H1 (cell line): ENCODE measurements at regions not wholly inside any gene's neighbourhood (a gene's known extent, or its start where the extent isn't known, plus 50 kb on each side); places are given as distances from the start of the nearest gene placed in this dataset.

Source experiments
- CTCF ChIA-PET: fragments of 300-600 bp; sonication (Branson Sonifier 250); formaldehyde crosslinking; loops from one replicate; lab custom pipeline; 2021; ENCODE audit not compliant: partially characterized antibody; lab: Charles Lee
- POLR2A ChIA-PET: fragments of 300-600 bp; sonication (Branson Sonifier 250); formaldehyde crosslinking; loops from one replicate; lab custom pipeline; 2021; ENCODE audit warnings: inconsistent platforms; ENCODE audit not compliant: partially characterized antibody; lab: Charles Lee
- DNase-seq, 2 experiments: peaks; one replicate each; pipeline versions ENCODE4 v3.0.0 to v3.0.0-alpha.2; 2010 to 2022; ENCODE audit warnings: low spot score in 2 of 2, low read depth in 1 of 2, mixed read lengths in 1 of 2
- FAIRE-seq: peaks from 2 replicates; lab custom pipeline; 2011; peaks lifted over from hg19 to GRCh38; lab: Jason Lieb, UNC
- H2AFZ ChIP-seq: 2 replicates; pipeline ENCODE4 v1.8.1; 2012; ENCODE audit warnings: low read length, inconsistent platforms
- H2AK5ac ChIP-seq: 2 replicates; pipeline ENCODE4 v1.6.1; 2013; ENCODE audit warnings: low read depth, low read length
- H2BK120ac ChIP-seq: replicated peaks from 2 replicates; pipeline ENCODE3; 2013; ENCODE audit warnings: low read depth, low read length, inconsistent platforms
- H2BK12ac ChIP-seq: 2 replicates; pipeline ENCODE4 v1.6.1; 2013; ENCODE audit warnings: low read depth, low read length
- H2BK15ac ChIP-seq: 2 replicates; pipeline ENCODE4 v1.6.1; 2013; ENCODE audit warnings: low read length
- H2BK20ac ChIP-seq: 2 replicates; pipeline ENCODE4 v1.6.1; 2013; ENCODE audit warnings: low read length
- H2BK5ac ChIP-seq: 2 replicates; pipeline ENCODE4 v1.6.1; 2013; ENCODE audit warnings: low read depth, low read length
- H3K14ac ChIP-seq: 2 replicates; pipeline ENCODE4 v1.6.1; 2013; ENCODE audit warnings: inconsistent platforms; ENCODE audit not compliant: insufficient read length
- H3K18ac ChIP-seq: 2 replicates; pipeline ENCODE4 v1.6.1; 2013; ENCODE audit warnings: low read length; ENCODE audit errors: extremely low read depth
- H3K23ac ChIP-seq: 2 replicates; pipeline ENCODE4 v1.6.1; 2013; ENCODE audit warnings: inconsistent platforms; ENCODE audit not compliant: insufficient read length
- H3K23me2 ChIP-seq: 2 replicates; pipeline ENCODE4 v1.6.1; 2013; ENCODE audit warnings: low read depth, low read length
- H3K27ac ChIP-seq: 2 replicates; pipeline ENCODE4 v1.6.1; 2011; ENCODE audit warnings: low read depth, low read length, inconsistent platforms
- H3K27me3 ChIP-seq, 4 experiments: replicated peaks in 1 of 4; 1 replicate in 1 of 4; 2 replicates in 3 of 4; pipeline versions ENCODE4 v1.6.1 to v1.8.1; 2011 to 2013; ENCODE audit warnings: low read length in 3 of 4, mild to moderate bottlenecking in 3 of 4, inconsistent platforms in 2 of 4, mixed read lengths in 2 of 4, moderate library complexity in 1 of 4; ENCODE audit not compliant: control insufficient read depth in 3 of 4, insufficient read depth in 3 of 4; ENCODE audit errors: extremely low read depth in 1 of 4
- H3K36me3 ChIP-seq, 4 experiments: 2 replicates each; pipeline versions ENCODE4 v1.6.1 to v1.8.1; 2011 to 2013; ENCODE audit warnings: mild to moderate bottlenecking in 4 of 4, low read length in 3 of 4, moderate library complexity in 2 of 4, control low read depth in 1 of 4, inconsistent platforms in 1 of 4; ENCODE audit not compliant: insufficient read depth in 4 of 4, control insufficient read depth in 2 of 4
- H3K4ac ChIP-seq: replicated peaks from 2 replicates; pipeline ENCODE3; 2013; ENCODE audit warnings: low read length, low read depth, mixed read lengths, inconsistent platforms; ENCODE audit not compliant: insufficient read length
- H3K4me1 ChIP-seq, 4 experiments: replicated peaks in 1 of 4; 1 replicate in 1 of 4; 2 replicates in 3 of 4; pipeline versions ENCODE4 v1.6.1 to v1.8.1; 2011 to 2013; ENCODE audit warnings: low read length in 3 of 4, inconsistent platforms in 2 of 4, mixed read lengths in 1 of 4; ENCODE audit not compliant: insufficient read depth in 4 of 4, control insufficient read depth in 3 of 4
- H3K4me2 ChIP-seq, 2 experiments: 2 replicates each; pipeline versions ENCODE4 v1.6.1 to v1.8.1; 2011 to 2013; ENCODE audit warnings: low read depth in 2 of 2, low read length in 2 of 2, control low read depth in 1 of 2, inconsistent platforms in 1 of 2, mild to moderate bottlenecking in 1 of 2; ENCODE audit not compliant: insufficient read depth in 1 of 2
- H3K4me3 ChIP-seq, 4 experiments: fragments of 200-600, 300-600 bp in 1 of 4; sonication (generic), shearing (Covaris generic), sonication (Bioruptor Twin) in 1 of 4; 2 replicates each; pipeline versions ENCODE4 v1.5.1 to v1.8.1; 2011 to 2016; ENCODE audit warnings: low read length in 4 of 4, low read depth in 3 of 4, control low read depth in 2 of 4, inconsistent platforms in 2 of 4, mild to moderate bottlenecking in 2 of 4, mixed read lengths in 1 of 4, moderate library complexity in 1 of 4; ENCODE audit not compliant: insufficient read depth in 2 of 4; ENCODE audit errors: extremely low read depth in 1 of 4
- H3K56ac ChIP-seq: replicated peaks from 2 replicates; pipeline ENCODE3; 2013; ENCODE audit warnings: low read depth, mild to moderate bottlenecking, mixed read lengths, low read length, inconsistent platforms; ENCODE audit not compliant: insufficient read length
- H3K79me1 ChIP-seq: 2 replicates; pipeline ENCODE4 v1.6.1; 2013; ENCODE audit warnings: low read depth, low read length, control low read depth
- H3K79me2 ChIP-seq, 2 experiments: 2 replicates each; pipeline versions ENCODE4 v1.6.1 to v1.8.1; 2012 to 2013; ENCODE audit warnings: low read length in 2 of 2, mild to moderate bottlenecking in 2 of 2, inconsistent platforms in 1 of 2; ENCODE audit not compliant: insufficient read depth in 2 of 2, control insufficient read depth in 1 of 2
- H3K9ac ChIP-seq, 4 experiments: replicated peaks in 1 of 4; 1 replicate in 1 of 4; 2 replicates in 3 of 4; pipeline versions ENCODE4 v1.6.1 to v1.8.1; 2011 to 2013; ENCODE audit warnings: low read depth in 3 of 4, low read length in 3 of 4, control low read depth in 2 of 4, mild to moderate bottlenecking in 2 of 4, moderate library complexity in 2 of 4, inconsistent platforms in 1 of 4; ENCODE audit errors: extremely low read depth in 1 of 4
- H3K9me3 ChIP-seq, 2 experiments: 2 replicates each; pipeline versions ENCODE4 v1.6.1 to v1.8.1; 2012 to 2013; ENCODE audit warnings: mild to moderate bottlenecking in 2 of 2, moderate library complexity in 2 of 2, control low read depth in 1 of 2, inconsistent platforms in 1 of 2, low read depth in 1 of 2, low read length in 1 of 2, mixed read lengths in 1 of 2; ENCODE audit not compliant: insufficient read depth in 2 of 2
- H4K20me1 ChIP-seq, 2 experiments: replicated peaks in 1 of 2; 2 replicates each; pipeline versions ENCODE3 to v1.8.1; 2011 to 2013; ENCODE audit warnings: inconsistent platforms in 2 of 2, low read length in 2 of 2, mild to moderate bottlenecking in 1 of 2; ENCODE audit not compliant: insufficient read depth in 2 of 2, control insufficient read depth in 1 of 2
- H4K5ac ChIP-seq: 2 replicates; pipeline ENCODE4 v1.6.1; 2013; ENCODE audit warnings: low read length, low read depth, mixed read lengths, inconsistent platforms; ENCODE audit not compliant: insufficient read length
- H4K8ac ChIP-seq: 2 replicates; pipeline ENCODE4 v1.8.0; 2013; ENCODE audit warnings: mild to moderate bottlenecking, moderate library complexity, low read length, inconsistent platforms; ENCODE audit not compliant: insufficient read depth; ENCODE audit errors: extremely low read depth
- H4K91ac ChIP-seq: replicated peaks from 2 replicates; pipeline ENCODE3; 2013; ENCODE audit warnings: low read length, mixed read lengths, inconsistent platforms; ENCODE audit not compliant: insufficient read length
- BACH1 ChIP-seq: IDR thresholded peaks from 2 replicates; pipeline ENCODE4 v1.6.1; 2012; ENCODE audit warnings: low read length, improper control_type of control experiment
- CBX5 ChIP-seq: fragments of 300-800, 300-1000 bp; sonication (generic); IDR thresholded peaks from 2 replicates; pipeline ENCODE4 v1.7.1; 2016; ENCODE audit warnings: antibody characterized with exemption, low read length, low read depth
- EGR1 ChIP-seq: IDR thresholded peaks from 2 replicates; pipeline ENCODE4 v1.6.1; 2011; ENCODE audit warnings: low read depth, low read length, borderline replicate concordance
- EP300 ChIP-seq, 2 experiments: IDR thresholded peaks; 1 replicate in 1 of 2; 2 replicates in 1 of 2; pipeline ENCODE4 v1.6.1; 2011 to 2012; ENCODE audit warnings: low read depth in 2 of 2, low read length in 2 of 2, mild to moderate bottlenecking in 2 of 2, borderline replicate concordance in 1 of 2, inconsistent platforms in 1 of 2, moderate library complexity in 1 of 2
- GTF2F1 ChIP-seq: IDR thresholded peaks from 2 replicates; pipeline ENCODE4 v1.6.1; 2012; ENCODE audit warnings: low read depth, low read length, improper control_type of control experiment, borderline replicate concordance
- HDAC2 ChIP-seq, 2 experiments: fragments of 300-600 bp in 1 of 2; sonication (generic) in 1 of 2; IDR thresholded peaks; 2 replicates each; pipeline ENCODE4 v1.6.1; 2011 to 2012; ENCODE audit warnings: low read depth in 2 of 2, low read length in 2 of 2, mild to moderate bottlenecking in 2 of 2, moderate library complexity in 2 of 2, borderline replicate concordance in 1 of 2, inconsistent platforms in 1 of 2
- JUN ChIP-seq: IDR thresholded peaks from 2 replicates; pipeline ENCODE4 v1.6.1; 2011; ENCODE audit warnings: low read depth, mild to moderate bottlenecking, improper control_type of control experiment, low read length
- POU5F1 ChIP-seq: IDR thresholded peaks from 2 replicates; pipeline ENCODE4 v1.6.1; 2011; ENCODE audit warnings: low read depth, mild to moderate bottlenecking, low read length, moderate library complexity
- RNF2 ChIP-seq: fragments of 200-900, 300-1000 bp; sonication (generic); IDR thresholded peaks from 2 replicates; pipeline ENCODE4 v1.7.1; 2016; ENCODE audit warnings: borderline replicate concordance, low read depth, mild to moderate bottlenecking, antibody characterized with exemption, low read length; ENCODE audit not compliant: poor library complexity, severe bottlenecking; ENCODE audit errors: missing control alignments
- SIN3A ChIP-seq, 2 experiments: IDR thresholded peaks in 1 of 2; conservative IDR thresholded peaks in 1 of 2; 2 replicates each; pipeline ENCODE4 v1.6.1; 2011 to 2012; ENCODE audit warnings: low read length in 2 of 2, improper control_type of control experiment in 1 of 2, low read depth in 1 of 2, mild to moderate bottlenecking in 1 of 2
- SP4 ChIP-seq: IDR thresholded peaks from 2 replicates; pipeline ENCODE4 v1.6.1; 2012; ENCODE audit warnings: low read length, inconsistent platforms
- SUZ12 ChIP-seq: fragments of 200-600 bp; sonication (generic); IDR thresholded peaks from 2 replicates; pipeline ENCODE4 v1.6.1; 2012; ENCODE audit warnings: mild to moderate bottlenecking, inconsistent platforms, low read length, moderate library complexity, mixed read lengths
- TEAD4 ChIP-seq: IDR thresholded peaks from 2 replicates; pipeline ENCODE4 v1.6.1; 2012; ENCODE audit warnings: low read depth, low read length, inconsistent platforms, mixed read lengths
- YY1 ChIP-seq: IDR thresholded peaks from 2 replicates; pipeline ENCODE4 v1.6.1; 2011; ENCODE audit warnings: low read depth, mild to moderate bottlenecking, low read length
- WGBS, 2 experiments: shearing (Covaris generic) in 1 of 2; methylation state at CpG; one replicate each; pipeline versions ENCODE4 v1.1.6 to v1.1.7; 2013 to 2015; ENCODE audit warnings: low lambda C conversion rate in 2 of 2, mixed read lengths in 2 of 2, inconsistent platforms in 1 of 2, low coverage in 1 of 2, missing lambda C conversion rate in 1 of 2; ENCODE audit not compliant: insufficient replicate concordance in 2 of 2, insufficient coverage in 1 of 2, insufficient read length in 1 of 2; ENCODE audit errors: extremely low coverage in 1 of 2, missing lambda C conversion rate in 1 of 2; 5-methylcytosine and 5-hydroxymethylcytosine counted together
- TF ChIP-seq, protein P1 (sequence below): IDR thresholded peaks from 2 replicates; pipeline ENCODE4 v1.6.1; 2012; ENCODE audit warnings: inconsistent platforms

DNA sequence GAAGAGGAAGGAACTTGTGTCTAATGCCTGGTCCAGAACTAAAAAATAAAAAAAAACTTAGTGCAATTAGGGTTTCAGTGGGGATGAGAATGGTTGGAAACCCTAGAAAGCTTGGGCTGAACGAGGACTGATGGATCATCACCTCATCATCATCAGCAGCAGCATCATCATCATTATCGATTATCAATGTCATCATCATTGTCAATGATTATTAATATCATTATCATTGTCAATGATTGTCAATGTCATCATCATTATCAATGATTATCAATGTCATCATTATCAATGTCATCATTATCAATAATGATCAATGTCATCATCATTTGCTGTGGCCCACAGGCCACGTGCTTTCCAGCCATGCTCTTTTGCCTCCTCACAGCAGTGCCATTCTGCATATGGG is 952.0 kb upstream of the ZNF722 start:
- FAIRE-seq (no peak), DNase-seq (no peak)
- WGBS, 2 experiments: 79% methylated on average over 3 of the region's 3 CpGs; no CpG with 5 or more reads in 1 of the 2 experiments
- POLR2A ChIA-PET: no interaction called here
- Histone ChIP-seq H3K14ac (no peak overlapping the region), H3K56ac (no peak overlapping the region), H3K27ac (no peak overlapping the region), H3K4me1 (no peaks in the 10 kb centered on the region), H4K5ac (no peak overlapping the region), H2AK5ac (no peak overlapping the region), H3K9me3 (peaks cover 71 to 100% of the 10 kb centered on the region in 2 experiments), H4K8ac (no peak overlapping the region), H3K79me1 (no peaks in the 10 kb centered on the region), H3K18ac (no peak overlapping the region), H4K91ac (no peak overlapping the region), H3K23ac (no peak overlapping the region), H3K79me2 (no peaks in the 10 kb centered on the region), H2BK5ac (no peak overlapping the region), H3K27me3 (no peaks in the 10 kb centered on the region), H3K36me3 (no peaks in the 10 kb centered on the region), H2BK12ac (no peak overlapping the region), H2BK15ac (no peak overlapping the region), H3K9ac (no peak overlapping the region), H2AFZ (no peak overlapping the region), H3K4me3 (no peak overlapping the region), H2BK20ac (no peak overlapping the region), H3K4me2 (no peak overlapping the region), H3K23me2 (peaks cover 4% of the 10 kb centered on the region; the same call in 1 of the 2 replicates), H2BK120ac (no peak overlapping the region), H3K4ac (no peak overlapping the region), H4K20me1 (no peaks in the 10 kb centered on the region)
- CTCF ChIA-PET: no interaction called here
- TF ChIP-seq, protein P1, sequence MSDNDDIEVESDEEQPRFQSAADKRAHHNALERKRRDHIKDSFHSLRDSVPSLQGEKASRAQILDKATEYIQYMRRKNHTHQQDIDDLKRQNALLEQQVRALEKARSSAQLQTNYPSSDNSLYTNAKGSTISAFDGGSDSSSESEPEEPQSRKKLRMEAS: no peak
- TF ChIP-seq HDAC2 (IDR thresholded peaks at IDR 0.05; ENCODE audit: borderline replicate concordance in 1 of 2, low read depth in 2 of 2, low read length in 2 of 2) (no peak), JUN (no peak), CBX5 (no peak), RNF2 (no peak), BACH1 (no peak), EGR1 (no peak), POU5F1 (no peak), EP300 (IDR thresholded peaks at IDR 0.05; ENCODE audit: borderline replicate concordance in 1 of 2, low read depth in 2 of 2, low read length in 2 of 2) (no peak), YY1 (no peak), SUZ12 (no peak), SIN3A (conservative IDR thresholded peaks at IDR 0.05 in 1 of 2, IDR thresholded peaks at IDR 0.05 in 1 of 2; ENCODE audit: low read depth in 1 of 2, low read length in 2 of 2) (no peak), TEAD4 (no peak), GTF2F1 (no peak), SP4 (no peak)
